Ascending aorta (tissue), 2 donors: ENCODE measurements at regions not wholly inside any gene's neighbourhood (a gene's known extent, or its start where the extent isn't known, plus 50 kb on each side); places are given as distances from the start of the nearest gene placed in this dataset.
A peak's percentile ranks its signal among the peaks of the same experiment; 100 is the strongest.

Experiments used
- DNase-seq, 2 donors: peaks; one replicate each; pipeline ENCODE4 v3.0.0-alpha.2; 2019; ENCODE audit warnings: low spot score in 2 of 2
- H3K27ac ChIP-seq, 2 donors: fragments of 200-600 bp; sonication (generic); one replicate each; pipeline ENCODE4 v1.5.1; 2016 to 2017; ENCODE audit warnings: mild to moderate bottlenecking in 1 of 2
- H3K27me3 ChIP-seq: fragments of 200-600 bp; sonication (generic); one replicate; pipeline ENCODE4 v1.5.1; 2017
- H3K36me3 ChIP-seq, 2 donors: fragments of 200-600 bp; sonication (generic); one replicate each; pipeline ENCODE4 v1.5.1; 2016
- H3K4me1 ChIP-seq, 2 donors: fragments of 200-600 bp; sonication (generic); one replicate each; pipeline ENCODE4 v1.5.1; 2016 to 2017; ENCODE audit warnings: mild to moderate bottlenecking in 1 of 2
- H3K4me3 ChIP-seq, 2 donors: fragments of 200-600 bp; sonication (generic); one replicate each; pipeline ENCODE4 v1.5.1; 2016 to 2017; ENCODE audit warnings: mild to moderate bottlenecking in 1 of 2
- H3K9me3 ChIP-seq, 2 donors: fragments of 200-600 bp; sonication (generic); one replicate each; pipeline ENCODE4 v1.5.1; 2016
- intact Hi-C: fragments of 100-400 bp; cut with DNase I; formaldehyde crosslinking; loops from one replicate; pipeline ENCODE4 v1.15.1; 2023
- TF ChIP-seq, protein P1 (sequence below), 3 experiments: fragments of 200-600 bp in 2 of 3; fragments of 450-650 bp in 1 of 3; sonication (generic) in 2 of 3; IDR thresholded peaks; one replicate each; pipeline ENCODE4 v1.5.1; 2016 to 2019; ENCODE audit warnings: antibody characterized with exemption in 3 of 3, mild to moderate bottlenecking in 1 of 3, moderate library complexity in 1 of 3

GRCh38 chr2:187851955-187852561 lies 297.8 kb upstream of the TFPI start:
- H3K27me3 ChIP-seq = no peaks in the 10 kb centered on the region
- DNase-seq = no peak
- intact Hi-C loops = loop anchor here (5.0 kb wide), 1 partner anchor 440 kb away; the partner anchor contains the start of gene GULP1
- H3K36me3 ChIP-seq = no peaks in the 10 kb centered on the region
- peak overlapping the region; percentile 54 to 56 for H3K27ac ChIP-seq
- H3K9me3 ChIP-seq = no peaks in the 10 kb centered on the region
- H3K4me3 ChIP-seq = peak overlapping the region; percentile 11 to 35
- H3K4me1 ChIP-seq = peaks cover 0 to 9% of the 10 kb centered on the region in 2 donors
- TF ChIP-seq, protein P1, sequence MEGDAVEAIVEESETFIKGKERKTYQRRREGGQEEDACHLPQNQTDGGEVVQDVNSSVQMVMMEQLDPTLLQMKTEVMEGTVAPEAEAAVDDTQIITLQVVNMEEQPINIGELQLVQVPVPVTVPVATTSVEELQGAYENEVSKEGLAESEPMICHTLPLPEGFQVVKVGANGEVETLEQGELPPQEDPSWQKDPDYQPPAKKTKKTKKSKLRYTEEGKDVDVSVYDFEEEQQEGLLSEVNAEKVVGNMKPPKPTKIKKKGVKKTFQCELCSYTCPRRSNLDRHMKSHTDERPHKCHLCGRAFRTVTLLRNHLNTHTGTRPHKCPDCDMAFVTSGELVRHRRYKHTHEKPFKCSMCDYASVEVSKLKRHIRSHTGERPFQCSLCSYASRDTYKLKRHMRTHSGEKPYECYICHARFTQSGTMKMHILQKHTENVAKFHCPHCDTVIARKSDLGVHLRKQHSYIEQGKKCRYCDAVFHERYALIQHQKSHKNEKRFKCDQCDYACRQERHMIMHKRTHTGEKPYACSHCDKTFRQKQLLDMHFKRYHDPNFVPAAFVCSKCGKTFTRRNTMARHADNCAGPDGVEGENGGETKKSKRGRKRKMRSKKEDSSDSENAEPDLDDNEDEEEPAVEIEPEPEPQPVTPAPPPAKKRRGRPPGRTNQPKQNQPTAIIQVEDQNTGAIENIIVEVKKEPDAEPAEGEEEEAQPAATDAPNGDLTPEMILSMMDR (IDR thresholded peaks at IDR 0.05) = no peak

DNA sequence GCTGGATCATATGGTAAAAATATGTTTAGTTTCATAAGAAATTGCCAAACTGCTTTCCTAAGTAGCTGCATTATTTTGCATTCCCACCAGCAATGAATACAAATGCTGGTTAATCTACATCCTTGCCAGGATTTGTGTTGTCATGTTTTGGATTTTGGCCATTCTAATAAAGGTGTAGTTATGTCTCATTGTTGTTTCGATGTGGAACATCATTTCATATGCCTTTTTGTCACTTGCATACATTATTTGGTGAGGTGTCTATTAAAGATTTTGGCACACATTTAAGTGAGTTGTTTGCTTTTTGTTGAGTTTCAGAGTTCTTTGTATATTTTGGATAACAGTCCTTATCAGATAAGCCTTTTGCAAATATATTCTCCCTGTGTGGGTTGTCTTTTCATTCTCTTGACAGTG lies 299.2 kb upstream of the TFPI start:
- intact Hi-C loops = loop anchor here (5.0 kb wide), 1 partner anchor 439 kb away; the partner anchor contains the start of gene GULP1
- H3K27me3 ChIP-seq = no peaks in the 10 kb centered on the region
- no peak for DNase-seq
- H3K4me3 ChIP-seq = no peak overlapping the region
- H3K27ac ChIP-seq = peak overlapping the region in 1 of 2 donors; percentile 54
- no peaks in the 10 kb centered on the region for H3K36me3 ChIP-seq
- H3K4me1 ChIP-seq = peaks cover 0 to 9% of the 10 kb centered on the region in 2 donors
- TF ChIP-seq, protein P1 (IDR thresholded peaks at IDR 0.05) = no peak
- H3K9me3 ChIP-seq = no peaks in the 10 kb centered on the region

GRCh38 chr2:187854801-187855200 lies 300.6 kb upstream of the TFPI start:
- Histone ChIP-seq H3K27ac (no peak overlapping the region), H3K4me1 (peaks cover 0 to 9% of the 10 kb centered on the region in 2 donors), H3K9me3 (no peaks in the 10 kb centered on the region), H3K27me3 (no peaks in the 10 kb centered on the region), H3K4me3 (no peak overlapping the region), H3K36me3 (no peaks in the 10 kb centered on the region)
- intact Hi-C loops = loop anchor here (5.0 kb wide), 1 partner anchor 438 kb away; the partner anchor contains the start of gene GULP1
- DNase-seq = no peak
- TF ChIP-seq, protein P1 (IDR thresholded peaks at IDR 0.05) = no peak

GRCh38 chr2:187855689-187856088 lies 301.5 kb upstream of the TFPI start:
- Histone ChIP-seq H3K4me1 (peaks cover 0 to 9% of the 10 kb centered on the region in 2 donors), H3K4me3 (no peak overlapping the region), H3K9me3 (no peaks in the 10 kb centered on the region), H3K27me3 (no peaks in the 10 kb centered on the region), H3K27ac (no peak overlapping the region), H3K36me3 (no peaks in the 10 kb centered on the region)
- DNase-seq = no peak
- TF ChIP-seq, protein P1 (IDR thresholded peaks at IDR 0.05) = no peak
- intact Hi-C loops = no loop called here

GRCh38 chr2:187857826-187858225 lies 303.6 kb upstream of the TFPI start:
- intact Hi-C loops = no loop called here
- peaks cover 0 to 5% of the 10 kb centered on the region in 2 donors for H3K4me1 ChIP-seq
- no peaks in the 10 kb centered on the region for H3K27me3 ChIP-seq
- DNase-seq = no peak
- H3K36me3 ChIP-seq = no peaks in the 10 kb centered on the region
- no peak overlapping the region for H3K4me3 ChIP-seq
- H3K27ac ChIP-seq = no peak overlapping the region
- H3K9me3 ChIP-seq = no peaks in the 10 kb centered on the region
- TF ChIP-seq, protein P1 (IDR thresholded peaks at IDR 0.05) = no peak
